OCI-LY1 (cell line): ENCODE measurements at regions not wholly inside any gene's neighbourhood (a gene's known extent, or its start where the extent isn't known, plus 50 kb on each side); places are given as distances from the start of the nearest gene placed in this dataset.

Experiments used
- H2AFZ ChIP-seq: fragments of 200-600 bp; sonication (generic), shearing (Covaris generic); 2 replicates; pipeline ENCODE4 v1.6.0; 2014; ENCODE audit warnings: antibody characterized with exemption, mild to moderate bottlenecking, low read length
- H3F3A ChIP-seq: fragments of 200-600 bp; sonication (generic), shearing (Covaris generic); 2 replicates; pipeline ENCODE4 v1.6.0; 2014; ENCODE audit warnings: mild to moderate bottlenecking, antibody characterized with exemption, low read length, moderate library complexity; ENCODE audit not compliant: insufficient read depth
- H3K27ac ChIP-seq: fragments of 200-600 bp; sonication (generic); 2 replicates; pipeline ENCODE4 v1.5.1; 2014; ENCODE audit warnings: low read length, mixed run types, mild to moderate bottlenecking, low read depth; ENCODE audit not compliant: poor library complexity, severe bottlenecking
- H3K27me3 ChIP-seq: fragments of 200-600 bp; sonication (generic); 2 replicates; pipeline ENCODE4 v1.6.0; 2014; ENCODE audit warnings: antibody characterized with exemption, mild to moderate bottlenecking, low read length, moderate library complexity; ENCODE audit not compliant: insufficient read depth
- H3K36me3 ChIP-seq: fragments of 200-600 bp; sonication (generic); 2 replicates; pipeline ENCODE4 v1.6.1; 2014; ENCODE audit warnings: mild to moderate bottlenecking, antibody characterized with exemption, low read length, moderate library complexity, mixed read lengths; ENCODE audit not compliant: insufficient read depth
- H3K4me1 ChIP-seq: fragments of 200-600 bp; sonication (generic); 2 replicates; pipeline ENCODE4 v1.5.1; 2014; ENCODE audit warnings: mild to moderate bottlenecking, low read length, moderate library complexity; ENCODE audit not compliant: insufficient read depth, severe bottlenecking
- H3K4me2 ChIP-seq: fragments of 200-600 bp; sonication (generic), shearing (Covaris generic); 2 replicates; pipeline ENCODE4 v1.6.1; 2014; ENCODE audit warnings: low read length
- H3K4me3 ChIP-seq: fragments of 200-600 bp; sonication (generic); 2 replicates; pipeline ENCODE4 v1.5.1; 2014; ENCODE audit warnings: low read length, low read depth, mild to moderate bottlenecking, mixed read lengths; ENCODE audit not compliant: poor library complexity, severe bottlenecking
- H3K79me2 ChIP-seq: fragments of 200-600 bp; shearing (Covaris generic); 2 replicates; pipeline ENCODE4 v1.6.1; 2016; ENCODE audit warnings: mixed run types, low read length, mixed read lengths; ENCODE audit not compliant: insufficient read depth
- H3K9ac ChIP-seq: fragments of 200-600 bp; sonication (generic), shearing (Covaris generic); 2 replicates; pipeline ENCODE4 v1.6.1; 2014; ENCODE audit warnings: mild to moderate bottlenecking, low read length, mixed read lengths
- H3K9me2 ChIP-seq: fragments of 200-600 bp; sonication (generic), shearing (Covaris generic); 2 replicates; pipeline ENCODE4 v1.6.1; 2014; ENCODE audit warnings: low read depth, mild to moderate bottlenecking, low read length, mixed read lengths
- H3K9me3 ChIP-seq: fragments of 200-600 bp; shearing (Covaris generic); 2 replicates; pipeline ENCODE4 v1.6.1; 2014; ENCODE audit warnings: low read length, mixed read lengths
- H4K20me1 ChIP-seq: fragments of 200-600 bp; sonication (generic), shearing (Covaris generic); 2 replicates; pipeline ENCODE4 v1.6.0; 2016; ENCODE audit warnings: mild to moderate bottlenecking, low read length; ENCODE audit not compliant: insufficient read depth
- EZH2 ChIP-seq: fragments of 200-600 bp; sonication (generic), shearing (Covaris generic); IDR thresholded peaks from 2 replicates; pipeline ENCODE4 v1.8.0; 2017; ENCODE audit warnings: borderline replicate concordance, mixed run types, mild to moderate bottlenecking, antibody characterized with exemption, low read length, moderate library complexity, mixed read lengths
- TF ChIP-seq, protein P1 (sequence below): fragments of 200-600 bp; sonication (generic), shearing (Covaris generic); IDR thresholded peaks from 2 replicates; pipeline ENCODE4 v1.5.1; 2017; ENCODE audit warnings: mild to moderate bottlenecking, antibody characterized with exemption, low read length, moderate library complexity, mixed read lengths

DNA sequence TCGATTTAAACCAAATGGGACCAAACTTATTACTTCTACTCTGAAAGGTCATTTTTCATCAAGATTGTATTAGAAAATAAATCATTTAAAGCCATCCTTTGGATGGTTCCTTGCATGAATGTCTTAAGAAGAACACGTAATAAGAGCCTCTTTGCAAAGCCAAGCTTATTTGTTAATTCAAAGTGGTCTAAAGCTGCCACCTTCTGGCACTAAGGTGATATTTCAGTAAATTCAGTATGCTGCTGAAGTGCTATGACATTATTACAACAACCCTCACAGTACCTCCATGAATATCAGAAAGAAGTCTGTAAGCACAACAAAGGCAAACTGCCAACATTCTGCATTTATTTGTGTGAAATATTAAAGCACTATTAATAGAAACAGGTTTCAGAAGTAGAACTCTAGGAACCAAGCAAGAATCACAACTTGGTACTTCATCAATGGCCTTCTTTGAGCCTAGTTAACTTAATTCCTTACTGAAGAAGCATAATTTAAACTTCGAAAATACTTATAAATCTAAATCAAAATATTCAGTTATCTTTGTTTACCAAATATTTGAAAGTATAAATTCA, 53.1 kb upstream of the TYRP1 start:
- Histone ChIP-seq H3F3A (no peaks in the 10 kb centered on the region), H2AFZ (no peak overlapping the region), H3K27ac (no peak overlapping the region), H3K9me2 (no peaks in the 10 kb centered on the region), H3K4me1 (no peaks in the 10 kb centered on the region), H3K9me3 (no peaks in the 10 kb centered on the region), H3K36me3 (no peaks in the 10 kb centered on the region), H3K27me3 (no peaks in the 10 kb centered on the region), H3K9ac (no peak overlapping the region), H3K79me2 (no peaks in the 10 kb centered on the region), H3K4me3 (no peak overlapping the region), H3K4me2 (no peak overlapping the region), H4K20me1 (no peaks in the 10 kb centered on the region)
- TF ChIP-seq EZH2 = no peak
- TF ChIP-seq, protein P1, sequence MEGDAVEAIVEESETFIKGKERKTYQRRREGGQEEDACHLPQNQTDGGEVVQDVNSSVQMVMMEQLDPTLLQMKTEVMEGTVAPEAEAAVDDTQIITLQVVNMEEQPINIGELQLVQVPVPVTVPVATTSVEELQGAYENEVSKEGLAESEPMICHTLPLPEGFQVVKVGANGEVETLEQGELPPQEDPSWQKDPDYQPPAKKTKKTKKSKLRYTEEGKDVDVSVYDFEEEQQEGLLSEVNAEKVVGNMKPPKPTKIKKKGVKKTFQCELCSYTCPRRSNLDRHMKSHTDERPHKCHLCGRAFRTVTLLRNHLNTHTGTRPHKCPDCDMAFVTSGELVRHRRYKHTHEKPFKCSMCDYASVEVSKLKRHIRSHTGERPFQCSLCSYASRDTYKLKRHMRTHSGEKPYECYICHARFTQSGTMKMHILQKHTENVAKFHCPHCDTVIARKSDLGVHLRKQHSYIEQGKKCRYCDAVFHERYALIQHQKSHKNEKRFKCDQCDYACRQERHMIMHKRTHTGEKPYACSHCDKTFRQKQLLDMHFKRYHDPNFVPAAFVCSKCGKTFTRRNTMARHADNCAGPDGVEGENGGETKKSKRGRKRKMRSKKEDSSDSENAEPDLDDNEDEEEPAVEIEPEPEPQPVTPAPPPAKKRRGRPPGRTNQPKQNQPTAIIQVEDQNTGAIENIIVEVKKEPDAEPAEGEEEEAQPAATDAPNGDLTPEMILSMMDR = peak; percentile 54

DNA sequence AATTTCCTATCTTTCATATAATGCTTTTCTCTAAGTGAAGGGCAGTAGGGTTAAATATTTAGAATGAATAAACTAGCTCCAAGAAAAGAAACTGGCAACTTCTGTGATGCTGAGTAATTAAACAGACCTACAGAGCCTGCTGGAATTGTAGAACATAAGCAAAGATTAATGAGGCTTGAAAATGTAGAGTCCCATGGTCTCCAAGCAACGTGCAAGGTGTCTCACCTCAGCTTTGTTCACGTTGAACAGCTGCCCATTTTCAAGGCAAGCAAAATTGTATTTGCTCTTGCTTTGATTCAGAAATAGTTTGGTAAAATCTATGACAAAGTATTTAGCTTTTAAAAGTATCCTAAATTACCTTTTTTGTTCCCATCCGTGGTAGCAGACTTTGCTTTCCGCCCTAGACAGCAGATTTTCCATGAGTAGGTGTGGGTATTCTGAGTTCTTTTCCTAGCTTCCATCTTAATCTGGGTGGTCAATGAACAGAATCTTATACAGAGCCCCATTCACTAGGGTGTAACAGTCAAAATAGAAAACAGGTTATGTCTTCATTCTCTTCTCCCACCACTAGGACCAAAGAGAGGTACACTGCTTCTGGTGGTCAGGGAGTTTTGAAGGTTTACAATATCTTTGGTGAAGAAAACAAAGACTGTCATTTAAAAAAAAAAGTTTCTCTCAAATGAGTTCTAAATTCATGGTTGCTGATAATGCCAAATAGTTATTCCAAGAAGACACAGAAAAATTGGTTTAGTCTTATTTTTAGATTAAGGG, 52.1 kb upstream of the TYRP1 start:
- no peaks in the 10 kb centered on the region for H3K36me3 ChIP-seq
- no peaks in the 10 kb centered on the region for H3K4me1 ChIP-seq
- H3K27me3 ChIP-seq = no peaks in the 10 kb centered on the region
- H3K4me2 ChIP-seq = no peak overlapping the region
- no peaks in the 10 kb centered on the region for H4K20me1 ChIP-seq
- H3K4me3 ChIP-seq = no peak overlapping the region
- H3K27ac ChIP-seq = no peak overlapping the region
- no peak overlapping the region for H2AFZ ChIP-seq
- H3K9me3 ChIP-seq = no peaks in the 10 kb centered on the region
- no peak overlapping the region for H3K9ac ChIP-seq
- TF ChIP-seq EZH2 = no peak
- TF ChIP-seq, protein P1 = no peak
- no peaks in the 10 kb centered on the region for H3K79me2 ChIP-seq
- H3F3A ChIP-seq = no peaks in the 10 kb centered on the region
- H3K9me2 ChIP-seq = no peaks in the 10 kb centered on the region
